B cell (primary cell): ENCODE measurements at regions not wholly inside any gene's neighbourhood (a gene's known extent, or its start where the extent isn't known, plus 50 kb on each side); places are given as distances from the start of the nearest gene placed in this dataset.
"Not testable (repeated sequence)": the region's sequence is repeated elsewhere in the genome, so short reads cannot be mapped to it uniquely, and the experiment has no call there.

Experiments used
- ATAC-seq: fragments of 200-7000 bp; cut with Tn5 transposase; one replicate; pipeline ENCODE4 v1.10.0; 2021; ENCODE audit warnings: low read depth, mild to moderate bottlenecking, moderate number of reproducible peaks, moderate library complexity
- CTCF ChIA-PET: fragments of 350-600 bp; sonication (Branson Sonifier 250); formaldehyde crosslinking; loops from one replicate; lab custom pipeline; 2021; ENCODE audit warnings: antibody characterized with exemption, inconsistent platforms; lab: Charles Lee
- POLR2A ChIA-PET: fragments of 350-600 bp; sonication (Branson Sonifier 250); formaldehyde crosslinking; loops from one replicate; lab custom pipeline; 2021; ENCODE audit warnings: antibody characterized with exemption; lab: Charles Lee
- DNase-seq: peaks from one replicate; pipeline ENCODE4 v3.0.0; 2013
- H2AFZ ChIP-seq: 2 replicates; pipeline ENCODE4 v1.6.1; 2012; ENCODE audit warnings: mild to moderate bottlenecking, low read depth, low read length; ENCODE audit not compliant: insufficient read depth, poor library complexity, severe bottlenecking
- H3K27ac ChIP-seq, 2 donors: 1 replicate in 1 of 2; 2 replicates in 1 of 2; pipeline ENCODE4 v1.5.1; 2012 to 2013; ENCODE audit warnings: low read length in 2 of 2, mild to moderate bottlenecking in 2 of 2, moderate library complexity in 1 of 2
- H3K27me3 ChIP-seq, 4 experiments: fragments of 200-600 bp in 1 of 4; sonication (generic) in 1 of 4; replicated peaks in 1 of 4; 1 replicate in 2 of 4; 2 replicates in 2 of 4; pipeline versions ENCODE4 v1.6.1 to v1.7.0; 2013 to 2016; ENCODE audit warnings: low read length in 3 of 4, mild to moderate bottlenecking in 2 of 4, mixed read lengths in 1 of 4, moderate library complexity in 1 of 4; ENCODE audit not compliant: insufficient read depth in 4 of 4, control insufficient read depth in 3 of 4; ENCODE audit errors: control extremely low read depth in 1 of 4
- H3K36me3 ChIP-seq, 2 experiments: replicated peaks in 1 of 2; 1 replicate in 1 of 2; 2 replicates in 1 of 2; pipeline versions ENCODE4 v1.6.1 to v1.7.1; 2013; ENCODE audit warnings: low read length in 1 of 2; ENCODE audit not compliant: insufficient read depth in 2 of 2, control insufficient read depth in 1 of 2; ENCODE audit errors: control extremely low read depth in 1 of 2, extremely low read depth in 1 of 2
- H3K4me1 ChIP-seq, 2 donors: fragments of 200-600 bp in 1 of 2; sonication (generic) in 1 of 2; 1 replicate in 1 of 2; 2 replicates in 1 of 2; pipeline versions ENCODE4 v1.5.1 to v1.6.1; 2013 to 2017; ENCODE audit warnings: low read length in 2 of 2; ENCODE audit not compliant: control insufficient read depth in 2 of 2, insufficient read depth in 2 of 2
- H3K4me2 ChIP-seq: replicated peaks from 2 replicates; pipeline ENCODE3; 2012; ENCODE audit warnings: mild to moderate bottlenecking, low read depth, low read length; ENCODE audit not compliant: poor library complexity, severe bottlenecking
- H3K4me3 ChIP-seq, 5 experiments: fragments of 200-600 bp in 1 of 5; sonication (generic) in 1 of 5; 1 replicate in 3 of 5; 2 replicates in 2 of 5; pipeline versions ENCODE4 v1.5.1 to v1.7.0; 2011 to 2016; ENCODE audit warnings: low read length in 4 of 5, mild to moderate bottlenecking in 4 of 5, low read depth in 2 of 5, control low read depth in 1 of 5, moderate library complexity in 1 of 5; ENCODE audit not compliant: insufficient read depth in 1 of 5; ENCODE audit errors: control extremely low read depth in 1 of 5, extremely low read depth in 1 of 5
- H3K79me2 ChIP-seq: fragments of 200-600 bp; sonication (generic); one replicate; pipeline ENCODE4 v1.6.0; 2016; ENCODE audit warnings: low read length; ENCODE audit not compliant: control insufficient read depth, insufficient read depth
- H3K9ac ChIP-seq: fragments of 200-600 bp; sonication (generic); 2 replicates; pipeline ENCODE4 v1.6.1; 2017; ENCODE audit warnings: mild to moderate bottlenecking, low read length, moderate library complexity
- H3K9me3 ChIP-seq, 3 donors: one replicate each; pipeline versions ENCODE4 v1.6.1 to v1.7.1; 2013; ENCODE audit warnings: low read length in 2 of 3; ENCODE audit not compliant: control insufficient read depth in 2 of 3, insufficient read depth in 1 of 3; ENCODE audit errors: control extremely low read depth in 1 of 3
- H4K20me1 ChIP-seq: 2 replicates; pipeline ENCODE4 v1.6.0; 2012; ENCODE audit warnings: mild to moderate bottlenecking, low read length; ENCODE audit not compliant: insufficient read depth, control insufficient read depth, poor library complexity, severe bottlenecking
- H3K27ac Mint-ChIP-seq: one replicate; pipeline ENCODE4 v1.8.0; 2021; ENCODE audit warnings: mixed read lengths
- H3K27me3 Mint-ChIP-seq: one replicate; pipeline ENCODE4 v1.8.0; 2021; ENCODE audit warnings: mixed read lengths
- H3K4me1 Mint-ChIP-seq: one replicate; pipeline ENCODE4 v1.8.0; 2021; ENCODE audit warnings: mixed read lengths
- H3K4me3 Mint-ChIP-seq: one replicate; pipeline ENCODE4 v1.8.0; 2021; ENCODE audit warnings: mixed read lengths
- H3K9me3 Mint-ChIP-seq: one replicate; pipeline ENCODE4 v1.8.0; 2022; ENCODE audit warnings: mixed read lengths; ENCODE audit not compliant: insufficient read depth
- CTCF ChIP-seq: fragments of 200-600 bp; IDR thresholded peaks from one replicate; pipeline ENCODE4 v1.8.0; 2022; ENCODE audit warnings: antibody characterized with exemption, mild to moderate bottlenecking
- EZH2 ChIP-seq: IDR thresholded peaks from 2 replicates; pipeline ENCODE4 v1.6.1; 2012; ENCODE audit warnings: borderline replicate concordance, low read depth, mild to moderate bottlenecking, moderate library complexity, low read length; ENCODE audit not compliant: insufficient read depth, poor library complexity, severe bottlenecking
- WGBS: methylation state at CpG from one replicate; pipeline ENCODE4 v1.1.5; 2013; ENCODE audit warnings: missing lambda C conversion rate; ENCODE audit not compliant: insufficient coverage; 5-methylcytosine and 5-hydroxymethylcytosine counted together
- intact Hi-C: fragments of 100-400 bp; cut with micrococcal nuclease; formaldehyde crosslinking; loops from one replicate; pipeline ENCODE4 v1.10.0; 2022

- CTCF ChIA-PET: no interaction called here
- Histone ChIP-seq H4K20me1 (no peaks in the 10 kb centered on the region), H3K79me2 (no peaks in the 10 kb centered on the region), H3K27ac (no peak overlapping the region), H3K27me3 (no peaks in the 10 kb centered on the region), H2AFZ (no peak overlapping the region), H3K36me3 (no peaks in the 10 kb centered on the region), H3K9ac (no peak overlapping the region), H3K4me1 (no peaks in the 10 kb centered on the region), H3K4me3 (no peak overlapping the region), H3K9me3 (peaks cover 1 to 38% (median 2%) of the 10 kb centered on the region in 3 donors), H3K4me2 (no peak overlapping the region)
- no peaks in the 10 kb centered on the region for H3K27me3 Mint-ChIP-seq
- intact Hi-C loops: no loop called here
- POLR2A ChIA-PET: no interaction called here
- no peak overlapping the region for H3K4me3 Mint-ChIP-seq
- TF ChIP-seq CTCF: no peak
- TF ChIP-seq EZH2: no peak
- WGBS: 83% methylated on average over 15 of the region's 16 CpGs
- H3K4me1 Mint-ChIP-seq: no peaks in the 10 kb centered on the region
- ATAC-seq: no peak
- H3K27ac Mint-ChIP-seq: no peak overlapping the region
- H3K9me3 Mint-ChIP-seq: peaks cover 10% of the 10 kb centered on the region
- no peak for DNase-seq
Observed at GRCh38 chr22:11307998-11308397, 4220.0 kb upstream of the OR11H1 start.

- POLR2A ChIA-PET, ATAC-seq, H3K79me2 ChIP-seq, H3K27me3 ChIP-seq, DNase-seq, H3K36me3 ChIP-seq, H3K27ac Mint-ChIP-seq, intact Hi-C loops, H3K9ac ChIP-seq, H3K4me2 ChIP-seq, H3K4me3 ChIP-seq, CTCF ChIA-PET, H3K9me3 Mint-ChIP-seq, H3K4me1 ChIP-seq, H3K27me3 Mint-ChIP-seq, H3K27ac ChIP-seq, H3K4me3 Mint-ChIP-seq, H4K20me1 ChIP-seq, H3K4me1 Mint-ChIP-seq, H2AFZ ChIP-seq: not testable (repeated sequence)
- H3K9me3 ChIP-seq: peaks cover 1 to 43% (median 2%) of the 10 kb centered on the region in 3 donors
- WGBS: 77% methylated on average over 4 of the region's 4 CpGs
Observed at GRCh38 chr22:11309777-11310176, 4218.2 kb upstream of the OR11H1 start.

- H3K4me3 ChIP-seq, H2AFZ ChIP-seq, H3K36me3 ChIP-seq, H3K4me3 Mint-ChIP-seq, H4K20me1 ChIP-seq, H3K27me3 Mint-ChIP-seq, H3K4me1 Mint-ChIP-seq, H3K4me2 ChIP-seq, H3K9me3 Mint-ChIP-seq, H3K27ac Mint-ChIP-seq, H3K27ac ChIP-seq, H3K9ac ChIP-seq, DNase-seq, POLR2A ChIA-PET, CTCF ChIA-PET, ATAC-seq, H3K4me1 ChIP-seq, H3K79me2 ChIP-seq, intact Hi-C loops, H3K27me3 ChIP-seq: not testable (repeated sequence)
- peaks cover 1 to 36% (median 2%) of the 10 kb centered on the region in 3 donors for H3K9me3 ChIP-seq
- 56% methylated on average over 2 of the region's 3 CpGs for WGBS
Observed at GRCh38 chr22:11310647-11311046, 4217.3 kb upstream of the OR11H1 start.
